Hepatocyte (in vitro differentiated cells): ENCODE measurements at regions not wholly inside any gene's neighbourhood (a gene's known extent, or its start where the extent isn't known, plus 50 kb on each side); places are given as distances from the start of the nearest gene placed in this dataset.

ENCODE experiments used
- CTCF ChIP-seq: fragments of 200-600 bp; sonication (generic); IDR thresholded peaks from 2 replicates; pipeline ENCODE4 v1.5.1; 2016; ENCODE audit warnings: antibody characterized with exemption, mild to moderate bottlenecking; ENCODE audit not compliant: poor library complexity
- EZH2 ChIP-seq: fragments of 200-600 bp; sonication (generic); IDR thresholded peaks from 2 replicates; pipeline ENCODE4 v1.6.1; 2016; ENCODE audit warnings: antibody characterized with exemption, mild to moderate bottlenecking, borderline replicate concordance

GRCh38 chr11:23310276-23310675, 450.0 kb upstream of the CCDC179 start:
- no peak for TF ChIP-seq CTCF
- no peak for TF ChIP-seq EZH2
